ENCODE measurements at regions not wholly inside any gene's neighbourhood (a gene's known extent, or its start where the extent isn't known, plus 50 kb on each side); places are given as distances from the start of the nearest gene placed in this dataset.

GRCh38 chr3:193903512-193903817, 232.5 kb upstream of the HES1 start:
- no peak overlapping the region for H3K27ac ChIP-seq (ENCODE audit: low read depth)

More at GRCh38 chr3:193903512-193903817, 232.5 kb upstream of the HES1 start:
- peaks cover 22% of the 10 kb centered on the region for H3K4me1 Mint-ChIP-seq
- peaks cover 13% of the 10 kb centered on the region for H3K4me1 ChIP-seq (ENCODE audit: insufficient read depth)
- no peak overlapping the region for H3K27ac Mint-ChIP-seq
- H3K4me3 Mint-ChIP-seq: no peak overlapping the region
- ATAC-seq: no peak
- no peak overlapping the region for H3K4me3 ChIP-seq
- no peak overlapping the region for H3K4me2 ChIP-seq
- H3K9me2 ChIP-seq (ENCODE audit: insufficient read depth): no peaks in the 10 kb centered on the region
- no peaks in the 10 kb centered on the region for H3K79me2 ChIP-seq (replicated peaks; ENCODE audit: insufficient read depth)
- H3K36me3 Mint-ChIP-seq (ENCODE audit: low read depth): peaks cover 8% of the 10 kb centered on the region
- H4K20me1 ChIP-seq (replicated peaks; ENCODE audit: insufficient read depth): no peaks in the 10 kb centered on the region
- peaks cover 11% of the 10 kb centered on the region for H3K9me3 Mint-ChIP-seq
- H3K27me3 Mint-ChIP-seq (ENCODE audit: insufficient read depth, low read depth, poor library complexity): peaks cover 5% of the 10 kb centered on the region
- no peaks in the 10 kb centered on the region for H3F3A ChIP-seq (replicated peaks; ENCODE audit: low read depth)
- no peak for TF ChIP-seq ZNF462 (CRISPR knock-in tag; IDR thresholded peaks at IDR 0.05)
- TF ChIP-seq ZNF331 (CRISPR knock-in tag; IDR thresholded peaks at IDR 0.05; ENCODE audit: low read depth): no peak
- no peak for TF ChIP-seq EZH2phosphoT487 (IDR thresholded peaks at IDR 0.05; ENCODE audit: unreplicated experiment)
- no peak for TF ChIP-seq POLR2AphosphoS5 (IDR thresholded peaks at IDR 0.05; ENCODE audit: low read depth)
- TF ChIP-seq ETS1 (IDR thresholded peaks at IDR 0.05): no peak
- TF ChIP-seq REST (IDR thresholded peaks at IDR 0.05; ENCODE audit: unreplicated experiment): no peak
- no peak for TF ChIP-seq ZNF114 (CRISPR knock-in tag; IDR thresholded peaks at IDR 0.05)
- TF ChIP-seq CREB1 (CRISPR knock-in tag; IDR thresholded peaks at IDR 0.05; ENCODE audit: low read depth): no peak
- TF ChIP-seq CTCF (conservative IDR thresholded peaks at IDR 0.05; ENCODE audit: low read depth in 2 of 2): no peak
- no peak for TF ChIP-seq STAT1 (IDR thresholded peaks at IDR 0.05; ENCODE audit: unreplicated experiment)
- no peak for TF ChIP-seq JUNB (IDR thresholded peaks at IDR 0.05; ENCODE audit: unreplicated experiment)
- no peak for TF ChIP-seq NANOG (IDR thresholded peaks at IDR 0.05; ENCODE audit: borderline replicate concordance)
- TF ChIP-seq EZH2 (IDR thresholded peaks at IDR 0.05; ENCODE audit: low read depth, unreplicated experiment): no peak
- H3K27me3 ChIP-seq (ENCODE audit: insufficient read depth): no peaks in the 10 kb centered on the region
- H3K36me3 ChIP-seq (ENCODE audit: insufficient read depth): peaks cover 6% of the 10 kb centered on the region; the same call in 1 of the 2 replicates
- H2AFZ ChIP-seq: 0 out of 2 replicates have a peak overlapping the region, but pooled peaks have one; percentile 10
- no peak for DNase-seq (ENCODE audit: low spot score)
